ENCODE measurements at regions not wholly inside any gene's neighbourhood (a gene's known extent, or its start where the extent isn't known, plus 50 kb on each side); places are given as distances from the start of the nearest gene placed in this dataset.
"Not testable (repeated sequence)": the region's sequence is repeated elsewhere in the genome, so short reads cannot be mapped to it uniquely, and the experiment has no call there.

DNA sequence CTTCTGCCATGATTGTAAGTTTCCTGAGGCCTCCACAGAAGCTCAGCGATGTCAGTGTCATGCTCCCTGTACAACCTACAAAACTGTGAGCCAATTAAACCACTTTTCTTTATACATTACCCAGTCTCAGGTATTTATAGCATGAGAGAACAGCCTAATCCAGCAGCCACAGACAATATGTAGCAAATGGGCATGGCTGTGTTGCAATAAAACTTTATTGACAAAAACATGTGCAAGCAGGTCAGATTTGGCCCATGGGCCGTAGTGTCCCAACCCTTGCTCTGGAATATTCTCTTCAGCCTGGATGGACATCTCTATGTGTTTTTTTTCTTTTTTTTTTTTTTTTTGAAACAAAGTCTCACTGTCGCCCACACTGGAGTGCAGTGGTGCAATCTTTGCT is 60.9 kb upstream of the EEF2KMT start:
- H3F3A ChIP-seq (ENCODE audit: control insufficient read depth, insufficient read depth) = no peaks in the 10 kb centered on the region
- TF ChIP-seq, protein P1, sequence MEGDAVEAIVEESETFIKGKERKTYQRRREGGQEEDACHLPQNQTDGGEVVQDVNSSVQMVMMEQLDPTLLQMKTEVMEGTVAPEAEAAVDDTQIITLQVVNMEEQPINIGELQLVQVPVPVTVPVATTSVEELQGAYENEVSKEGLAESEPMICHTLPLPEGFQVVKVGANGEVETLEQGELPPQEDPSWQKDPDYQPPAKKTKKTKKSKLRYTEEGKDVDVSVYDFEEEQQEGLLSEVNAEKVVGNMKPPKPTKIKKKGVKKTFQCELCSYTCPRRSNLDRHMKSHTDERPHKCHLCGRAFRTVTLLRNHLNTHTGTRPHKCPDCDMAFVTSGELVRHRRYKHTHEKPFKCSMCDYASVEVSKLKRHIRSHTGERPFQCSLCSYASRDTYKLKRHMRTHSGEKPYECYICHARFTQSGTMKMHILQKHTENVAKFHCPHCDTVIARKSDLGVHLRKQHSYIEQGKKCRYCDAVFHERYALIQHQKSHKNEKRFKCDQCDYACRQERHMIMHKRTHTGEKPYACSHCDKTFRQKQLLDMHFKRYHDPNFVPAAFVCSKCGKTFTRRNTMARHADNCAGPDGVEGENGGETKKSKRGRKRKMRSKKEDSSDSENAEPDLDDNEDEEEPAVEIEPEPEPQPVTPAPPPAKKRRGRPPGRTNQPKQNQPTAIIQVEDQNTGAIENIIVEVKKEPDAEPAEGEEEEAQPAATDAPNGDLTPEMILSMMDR (IDR thresholded peaks at IDR 0.05; ENCODE audit: low read depth, low read length, poor library complexity, severe bottlenecking) = no peak
- TF ChIP-seq EZH2phosphoT487 (IDR thresholded peaks at IDR 0.05; ENCODE audit: borderline replicate concordance, low read length) = no peak
- no peaks in the 10 kb centered on the region for H3K36me3 ChIP-seq (ENCODE audit: control insufficient read depth, low read length)
- no peaks in the 10 kb centered on the region for H3K79me2 ChIP-seq (ENCODE audit: control insufficient read depth, low read length)
- no peaks in the 10 kb centered on the region for H3K27me3 ChIP-seq (ENCODE audit: control insufficient read depth, low read length)
- no peak overlapping the region for H3K27ac ChIP-seq (ENCODE audit: low read depth, low read length)
- H3K4me3 ChIP-seq (ENCODE audit: low read length) = no peak overlapping the region
- H3K9me3 ChIP-seq (ENCODE audit: control insufficient read depth, insufficient read depth, low read length) = no peaks in the 10 kb centered on the region
- no peak overlapping the region for H3K4me2 ChIP-seq (ENCODE audit: low read length)
- no peaks in the 10 kb centered on the region for H3K4me1 ChIP-seq (ENCODE audit: control insufficient read depth, low read length)
- no peaks in the 10 kb centered on the region for H4K20me1 ChIP-seq (ENCODE audit: control insufficient read depth, insufficient read depth, low read depth, low read length)
- H3K9me2 ChIP-seq (replicated peaks; ENCODE audit: control insufficient read depth, low read length) = no peaks in the 10 kb centered on the region

DNA sequence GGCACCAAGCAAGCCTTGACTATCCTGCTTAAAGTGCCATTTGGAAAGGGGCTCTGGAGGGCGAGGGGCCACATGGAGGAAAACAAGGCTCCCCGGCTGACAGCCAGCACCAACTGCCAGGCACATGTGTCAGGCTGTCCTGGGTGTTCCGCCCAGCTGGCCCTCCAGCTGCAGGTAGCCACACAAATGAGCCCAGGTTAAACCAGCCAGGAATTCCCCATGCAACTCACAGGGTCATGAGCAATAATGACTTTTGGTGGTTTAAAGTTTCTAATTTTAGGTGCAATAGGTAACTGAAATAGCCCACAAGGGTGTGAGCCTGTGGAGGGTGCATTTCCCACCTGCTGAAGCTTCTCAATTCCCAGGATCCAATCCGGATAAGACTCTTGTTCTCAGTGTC is 58.9 kb upstream of the EEF2KMT start:
- H3K4me1 ChIP-seq (ENCODE audit: control insufficient read depth, low read length); H3F3A ChIP-seq (ENCODE audit: control insufficient read depth, insufficient read depth); H3K27me3 ChIP-seq (ENCODE audit: control insufficient read depth, low read length); H3K36me3 ChIP-seq (ENCODE audit: control insufficient read depth, low read length); H3K9me3 ChIP-seq (ENCODE audit: control insufficient read depth, insufficient read depth, low read length); H3K4me2 ChIP-seq (ENCODE audit: low read length); H3K79me2 ChIP-seq (ENCODE audit: control insufficient read depth, low read length); H3K27ac ChIP-seq (ENCODE audit: low read depth, low read length); H3K9me2 ChIP-seq (replicated peaks; ENCODE audit: control insufficient read depth, low read length); H3K4me3 ChIP-seq (ENCODE audit: low read length); H4K20me1 ChIP-seq (ENCODE audit: control insufficient read depth, insufficient read depth, low read depth, low read length): not testable (repeated sequence)

DNA sequence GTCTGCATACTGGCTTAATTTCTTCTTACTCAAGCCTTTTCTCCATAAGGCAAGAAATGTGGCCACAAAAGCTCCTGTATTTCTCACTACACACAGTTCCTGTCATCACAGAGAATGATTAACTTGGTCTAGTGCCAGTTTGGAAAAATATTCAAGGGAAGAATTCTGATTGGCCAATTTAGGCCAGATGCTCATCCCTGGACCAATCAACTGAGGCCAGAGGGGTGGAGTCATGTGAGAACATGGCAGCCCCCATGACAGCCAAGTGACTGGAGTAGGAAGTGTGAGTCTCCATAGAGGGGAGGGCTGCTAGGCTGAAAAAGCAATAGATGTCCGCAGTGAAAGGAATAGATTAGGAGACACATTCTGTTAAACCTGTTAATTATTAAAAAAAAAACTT is 56.4 kb upstream of the EEF2KMT start:
- not testable (repeated sequence) for H4K20me1 ChIP-seq (ENCODE audit: control insufficient read depth, insufficient read depth, low read depth, low read length); H3K4me3 ChIP-seq (ENCODE audit: low read length); H3K9me3 ChIP-seq (ENCODE audit: control insufficient read depth, insufficient read depth, low read length)

DNA sequence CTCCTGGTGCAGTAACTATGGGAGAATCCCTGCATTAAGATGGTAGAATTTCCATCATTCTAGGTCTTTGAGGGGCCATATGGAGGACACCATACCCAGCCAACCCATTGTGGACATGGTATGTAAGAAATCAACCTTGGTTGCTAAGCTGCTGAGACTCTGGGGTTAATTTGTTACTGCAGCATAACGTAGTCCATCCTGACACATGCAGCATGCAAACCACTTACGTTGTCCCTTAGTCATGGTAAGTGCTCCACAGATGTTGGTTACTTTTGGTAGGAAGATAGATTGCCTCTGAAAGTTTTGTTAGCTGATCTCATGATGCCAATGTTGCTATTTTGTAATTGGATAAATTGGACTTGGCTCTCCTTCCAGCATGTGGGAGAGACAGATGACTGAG is 53.8 kb upstream of the EEF2KMT start:
- H3K4me2 ChIP-seq (ENCODE audit: low read length); H4K20me1 ChIP-seq (ENCODE audit: control insufficient read depth, insufficient read depth, low read depth, low read length); H3K9me2 ChIP-seq (replicated peaks; ENCODE audit: control insufficient read depth, low read length); H3K4me3 ChIP-seq (ENCODE audit: low read length); H3K79me2 ChIP-seq (ENCODE audit: control insufficient read depth, low read length); H3F3A ChIP-seq (ENCODE audit: control insufficient read depth, insufficient read depth); H3K27me3 ChIP-seq (ENCODE audit: control insufficient read depth, low read length); H3K36me3 ChIP-seq (ENCODE audit: control insufficient read depth, low read length); H3K4me1 ChIP-seq (ENCODE audit: control insufficient read depth, low read length); H3K27ac ChIP-seq (ENCODE audit: low read depth, low read length); H3K9me3 ChIP-seq (ENCODE audit: control insufficient read depth, insufficient read depth, low read length): not testable (repeated sequence)

More for the DNA sequence above, 56.4 kb upstream of the EEF2KMT start:
- not testable (repeated sequence) for H3K79me2 ChIP-seq (ENCODE audit: control insufficient read depth, low read length); H3F3A ChIP-seq (ENCODE audit: control insufficient read depth, insufficient read depth); H3K27ac ChIP-seq (ENCODE audit: low read depth, low read length); H3K36me3 ChIP-seq (ENCODE audit: control insufficient read depth, low read length); H3K9me2 ChIP-seq (replicated peaks; ENCODE audit: control insufficient read depth, low read length); H3K4me1 ChIP-seq (ENCODE audit: control insufficient read depth, low read length); H3K27me3 ChIP-seq (ENCODE audit: control insufficient read depth, low read length); H3K4me2 ChIP-seq (ENCODE audit: low read length)
